Smooth muscle cell (in vitro differentiated cells): ENCODE measurements at regions not wholly inside any gene's neighbourhood (a gene's known extent, or its start where the extent isn't known, plus 50 kb on each side); places are given as distances from the start of the nearest gene placed in this dataset.

Experiments
- DNase-seq: peaks from one replicate; lab custom pipeline; 2025; ENCODE audit not compliant: unreplicated experiment; lab: John Stamatoyannopoulos, UW
- H2AFZ ChIP-seq: fragments of 200-600 bp; sonication (generic); 2 replicates; pipeline ENCODE4 v1.6.0; 2016; ENCODE audit warnings: antibody characterized with exemption, low read depth, mild to moderate bottlenecking
- H3F3A ChIP-seq: fragments of 200-600 bp; sonication (generic); 2 replicates; pipeline ENCODE4 v1.6.0; 2017; ENCODE audit warnings: antibody characterized with exemption, low read depth
- H3K27ac ChIP-seq: fragments of 200-600 bp; sonication (generic); 2 replicates; pipeline ENCODE4 v1.5.1; 2016; ENCODE audit warnings: low read depth, mild to moderate bottlenecking
- H3K27me3 ChIP-seq: fragments of 200-600 bp; sonication (generic); 2 replicates; pipeline ENCODE4 v1.6.1; 2016; ENCODE audit warnings: low read depth, mild to moderate bottlenecking
- H3K36me3 ChIP-seq: fragments of 200-600 bp; sonication (generic); 2 replicates; pipeline ENCODE4 v1.5.1; 2016; ENCODE audit warnings: low read depth
- H3K4me1 ChIP-seq: fragments of 200-600 bp; sonication (generic); 2 replicates; pipeline ENCODE4 v1.5.1; 2016; ENCODE audit warnings: low read depth
- H3K4me2 ChIP-seq: fragments of 200-600 bp; sonication (generic); 2 replicates; pipeline ENCODE4 v1.6.0; 2016; ENCODE audit warnings: mild to moderate bottlenecking
- H3K4me3 ChIP-seq: fragments of 200-600 bp; sonication (generic); 2 replicates; pipeline ENCODE4 v1.5.1; 2016; ENCODE audit warnings: mild to moderate bottlenecking
- H3K79me2 ChIP-seq: fragments of 200-600 bp; sonication (generic); 2 replicates; pipeline ENCODE4 v1.6.0; 2016; ENCODE audit warnings: low read depth, mild to moderate bottlenecking
- H3K9ac ChIP-seq: fragments of 200-600 bp; sonication (generic); 2 replicates; pipeline ENCODE4 v1.6.0; 2016; ENCODE audit warnings: low read depth
- H3K9me3 ChIP-seq: fragments of 200-600 bp; sonication (generic); replicated peaks from 2 replicates; pipeline ENCODE4 v1.5.1; 2016; ENCODE audit warnings: low read depth
- H4K20me1 ChIP-seq: fragments of 200-600 bp; sonication (generic); 2 replicates; pipeline ENCODE4 v1.6.0; 2016; ENCODE audit warnings: low read depth
- CTCF ChIP-seq: fragments of 200-600 bp; sonication (generic); IDR thresholded peaks from 2 replicates; pipeline ENCODE4 v1.5.1; 2017; ENCODE audit warnings: borderline replicate concordance, mild to moderate bottlenecking, antibody characterized with exemption; ENCODE audit not compliant: insufficient read depth, poor library complexity, severe bottlenecking
- WGBS: methylation state at CpG from one replicate; pipeline ENCODE4 v1.1.7; 2016; ENCODE audit warnings: low lambda C conversion rate; 5-methylcytosine and 5-hydroxymethylcytosine counted together

GRCh38 chr11:122399375-122399774 is 256.1 kb upstream of the UBASH3B start:
- Histone ChIP-seq H2AFZ (no peak overlapping the region), H3K9me3 (no peaks in the 10 kb centered on the region), H3K9ac (no peak overlapping the region), H3K27ac (no peak overlapping the region), H3K4me1 (no peaks in the 10 kb centered on the region), H3K27me3 (no peaks in the 10 kb centered on the region), H3K79me2 (no peaks in the 10 kb centered on the region), H3K4me2 (no peak overlapping the region), H4K20me1 (no peaks in the 10 kb centered on the region), H3F3A (no peaks in the 10 kb centered on the region), H3K4me3 (no peak overlapping the region), H3K36me3 (no peaks in the 10 kb centered on the region)
- TF ChIP-seq CTCF = no peak
- 91% methylated on average over 2 of the region's 2 CpGs for WGBS
- no peak for DNase-seq

- no peak overlapping the region for H3K9ac ChIP-seq
- no peaks in the 10 kb centered on the region for H3K4me1 ChIP-seq
- no peaks in the 10 kb centered on the region for H4K20me1 ChIP-seq
- H3K27me3 ChIP-seq = no peaks in the 10 kb centered on the region
- no peak overlapping the region for H2AFZ ChIP-seq
- H3K4me2 ChIP-seq = no peak overlapping the region
- H3K36me3 ChIP-seq = no peaks in the 10 kb centered on the region
- no peaks in the 10 kb centered on the region for H3F3A ChIP-seq
- no peak overlapping the region for H3K4me3 ChIP-seq
- no peak for DNase-seq
- no peaks in the 10 kb centered on the region for H3K79me2 ChIP-seq
- TF ChIP-seq CTCF = no peak
- H3K27ac ChIP-seq = no peak overlapping the region
- no peaks in the 10 kb centered on the region for H3K9me3 ChIP-seq
- WGBS = 97% methylated on average over 2 of the region's 2 CpGs
Observed at GRCh38 chr11:122398851-122399250, 256.7 kb upstream of the UBASH3B start.

- H3K9ac ChIP-seq = no peak overlapping the region
- H3F3A ChIP-seq = no peaks in the 10 kb centered on the region
- DNase-seq = no peak
- H3K36me3 ChIP-seq = no peaks in the 10 kb centered on the region
- H3K4me2 ChIP-seq = no peak overlapping the region
- WGBS = 66% methylated on average over 1 of the region's 1 CpG
- H3K27me3 ChIP-seq = no peaks in the 10 kb centered on the region
- H3K27ac ChIP-seq = no peak overlapping the region
- TF ChIP-seq CTCF = no peak
- no peak overlapping the region for H2AFZ ChIP-seq
- no peaks in the 10 kb centered on the region for H3K4me1 ChIP-seq
- H3K4me3 ChIP-seq = no peak overlapping the region
- no peaks in the 10 kb centered on the region for H3K9me3 ChIP-seq
- H3K79me2 ChIP-seq = no peaks in the 10 kb centered on the region
- H4K20me1 ChIP-seq = no peaks in the 10 kb centered on the region
Observed at GRCh38 chr11:122398167-122398566, 257.4 kb upstream of the UBASH3B start.

- no peak overlapping the region for H3K4me3 ChIP-seq
- H4K20me1 ChIP-seq = no peaks in the 10 kb centered on the region
- no peak overlapping the region for H3K27ac ChIP-seq
- no peaks in the 10 kb centered on the region for H3F3A ChIP-seq
- H3K9me3 ChIP-seq = no peaks in the 10 kb centered on the region
- 100% methylated on average over 1 of the region's 1 CpG for WGBS
- H3K27me3 ChIP-seq = no peaks in the 10 kb centered on the region
- no peak overlapping the region for H3K9ac ChIP-seq
- no peak for TF ChIP-seq CTCF
- no peak overlapping the region for H3K4me2 ChIP-seq
- no peak overlapping the region for H2AFZ ChIP-seq
- no peaks in the 10 kb centered on the region for H3K79me2 ChIP-seq
- H3K36me3 ChIP-seq = no peaks in the 10 kb centered on the region
- no peaks in the 10 kb centered on the region for H3K4me1 ChIP-seq
- no peak for DNase-seq
Observed at GRCh38 chr11:122395282-122395681, 260.2 kb upstream of the UBASH3B start.
